A549 (cell line): ENCODE measurements at regions not wholly inside any gene's neighbourhood (a gene's known extent, or its start where the extent isn't known, plus 50 kb on each side); places are given as distances from the start of the nearest gene placed in this dataset.

Experiments
- CEBPB ChIP-seq, 2 experiments: fragments of >200 bp in 1 of 2; sonication (Bioruptor Twin) in 1 of 2; formaldehyde crosslinking in 1 of 2; IDR thresholded peaks; 2 replicates each; pipeline ENCODE4 v1.6.1; 2012 to 2016
- CTCF ChIP-seq: fragments of >200 bp; sonication (Bioruptor Twin); formaldehyde crosslinking; IDR thresholded peaks from 3 replicates; pipeline ENCODE4 v1.5.1; 2016
- MAX ChIP-seq: IDR thresholded peaks from 2 replicates; pipeline ENCODE4 v1.6.1; 2012
- POLR2A ChIP-seq: IDR thresholded peaks from 2 replicates; pipeline ENCODE4 v1.6.1; 2012; ENCODE audit warnings: mild to moderate bottlenecking, low read length
- RAD21 ChIP-seq, 2 experiments: fragments of >200 bp in 1 of 2; sonication (Bioruptor Twin) in 1 of 2; formaldehyde crosslinking in 1 of 2; IDR thresholded peaks in 1 of 2; conservative IDR thresholded peaks in 1 of 2; 2 replicates in 1 of 2; 3 replicates in 1 of 2; pipeline ENCODE4 v1.6.1; 2012 to 2018; ENCODE audit warnings: inconsistent platforms in 1 of 2

- TF ChIP-seq RAD21 (conservative IDR thresholded peaks at IDR 0.05 in 1 of 2, IDR thresholded peaks at IDR 0.05 in 1 of 2) = no peak
- TF ChIP-seq MAX = no peak
- no peak for TF ChIP-seq CEBPB (IDR thresholded peaks at IDR 0.05)
- TF ChIP-seq CTCF = no peak
- no peak for TF ChIP-seq POLR2A
Observed at GRCh38 chr15:77739591-77740378, 107.1 kb upstream of the LINGO1 start.
